Medulla oblongata (tissue), 1 donor: ENCODE measurements at regions not wholly inside any gene's neighbourhood (a gene's known extent, or its start where the extent isn't known, plus 50 kb on each side); places are given as distances from the start of the nearest gene placed in this dataset.
"Not testable (repeated sequence)": the region's sequence is repeated elsewhere in the genome, so short reads cannot be mapped to it uniquely, and the experiment has no call there.

ENCODE experiments used
- DNase-seq: peaks from one replicate; pipeline ENCODE4 v3.0.0-alpha.2; 2015; ENCODE audit errors: extremely low spot score

GRCh38 chr17:22131740-22132139 lies 439.4 kb downstream of the KCNJ18 start:
- no peak for DNase-seq

DNA sequence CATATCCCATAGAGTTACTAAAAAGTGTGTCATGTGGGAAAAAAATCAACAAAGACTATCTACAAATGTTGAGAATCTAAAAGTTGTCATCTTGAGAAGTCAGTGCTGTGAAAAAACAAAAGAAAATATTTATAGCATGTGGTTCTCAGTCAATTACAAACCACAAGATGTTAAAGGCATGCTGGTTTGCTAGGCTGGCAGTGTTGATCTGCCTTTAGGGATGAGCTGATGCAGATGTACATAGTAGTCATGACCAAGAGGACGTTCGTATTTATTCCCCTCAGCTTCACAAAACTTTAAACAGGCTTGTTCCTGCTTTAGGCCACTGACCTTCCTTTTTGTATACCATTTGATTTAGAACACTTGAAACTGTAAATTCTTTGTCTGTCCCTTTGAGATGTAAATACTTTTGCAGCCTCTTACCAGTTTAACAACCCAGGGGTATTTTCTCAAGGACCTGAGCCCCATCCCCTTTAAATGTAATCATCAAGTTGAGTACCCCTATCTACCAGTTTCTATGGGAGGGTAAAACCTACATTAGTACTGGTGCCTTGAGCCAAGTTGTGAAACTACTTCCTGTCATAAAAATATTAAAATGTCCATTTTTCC lies 446.6 kb downstream of the KCNJ18 start:
- DNase-seq: no peak

- DNase-seq: no peak
Observed at GRCh38 chr17:22142091-22142490, 449.8 kb downstream of the KCNJ18 start.

- DNase-seq: no peak
Observed at GRCh38 chr17:22145605-22146178, 453.4 kb downstream of the KCNJ18 start.

DNA sequence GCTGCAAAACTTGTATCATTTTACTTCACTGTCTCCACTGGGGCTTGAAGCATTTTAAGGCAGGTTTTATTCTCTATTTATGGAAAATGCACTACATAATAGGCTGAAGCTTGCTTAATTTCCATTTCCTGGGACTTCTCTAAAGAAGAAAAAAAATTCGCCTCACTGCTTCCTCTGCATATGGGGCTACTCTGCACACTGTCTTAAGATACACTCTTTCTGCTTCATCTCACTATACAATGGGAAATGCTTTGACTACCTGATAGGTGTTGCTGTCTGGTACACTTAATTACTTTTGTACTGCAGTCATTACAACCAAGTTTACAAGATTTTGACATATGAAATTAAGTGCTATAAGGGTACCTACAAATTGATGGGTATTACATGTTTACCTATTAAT lies 466.0 kb downstream of the KCNJ18 start:
- DNase-seq: no peak

DNA sequence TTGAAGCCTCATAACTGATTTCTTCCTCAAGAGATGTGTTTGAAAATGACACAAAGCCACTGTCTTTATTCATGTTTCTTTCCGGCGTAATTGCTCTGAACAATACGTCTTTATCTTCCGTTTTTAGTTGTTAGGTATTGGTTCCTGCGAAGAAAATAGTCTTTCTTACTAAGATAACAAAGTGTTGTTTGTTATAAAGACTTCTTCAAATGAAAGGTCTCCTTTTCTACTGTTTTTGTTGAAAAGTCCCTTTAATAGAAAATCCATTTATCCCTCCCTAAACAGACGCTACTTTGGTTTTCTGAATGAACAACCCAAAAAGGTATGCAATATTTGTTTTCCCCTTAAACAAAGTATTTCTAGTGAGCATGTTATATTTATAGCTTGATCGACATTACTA lies 469.1 kb downstream of the KCNJ18 start:
- DNase-seq: no peak

GRCh38 chr17:22171631-22172030 lies 479.3 kb downstream of the KCNJ18 start:
- no peak for DNase-seq

GRCh38 chr17:22193113-22193512 lies 500.8 kb downstream of the KCNJ18 start:
- no peak for DNase-seq

DNA sequence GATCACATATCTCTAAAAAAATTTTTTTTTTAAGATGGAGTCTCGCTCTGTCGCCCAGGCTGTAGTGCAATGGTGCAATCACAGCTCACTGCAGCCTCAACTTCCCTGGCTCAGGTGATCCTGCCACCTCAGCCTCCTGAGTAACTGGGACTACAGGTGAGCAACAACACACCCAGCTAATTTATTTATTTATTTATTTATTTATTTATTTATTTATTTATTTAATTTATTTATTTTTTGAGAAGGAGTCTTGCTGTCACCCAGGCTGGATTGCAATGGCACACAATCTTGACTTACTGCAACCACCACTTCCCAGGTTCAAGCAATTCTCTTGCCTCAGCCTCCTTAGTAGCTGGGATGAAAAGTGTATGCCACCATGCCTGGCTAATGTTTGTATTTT lies 507.9 kb downstream of the KCNJ18 start:
- DNase-seq: not testable (repeated sequence)

DNA sequence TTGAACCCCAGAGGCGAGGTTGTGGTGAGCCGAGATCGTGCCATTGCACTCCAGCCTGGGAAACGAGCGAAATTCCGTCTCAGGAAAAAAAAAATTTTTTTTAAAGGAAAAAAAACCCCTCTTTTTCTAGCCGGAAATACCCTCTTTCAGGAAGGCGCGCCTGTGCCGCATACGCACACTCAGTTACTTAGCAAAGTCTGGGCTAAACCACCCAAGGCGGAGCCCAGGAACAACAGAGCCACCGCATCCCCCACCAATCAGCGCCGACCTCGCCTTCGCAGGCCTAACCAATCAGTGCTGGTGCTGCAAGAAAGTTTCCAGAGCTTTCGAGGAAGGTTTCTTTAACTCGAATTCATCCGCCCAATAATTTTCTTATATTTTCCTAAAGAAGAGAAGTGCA lies 510.4 kb downstream of the KCNJ18 start:
- DNase-seq: no peak

DNA sequence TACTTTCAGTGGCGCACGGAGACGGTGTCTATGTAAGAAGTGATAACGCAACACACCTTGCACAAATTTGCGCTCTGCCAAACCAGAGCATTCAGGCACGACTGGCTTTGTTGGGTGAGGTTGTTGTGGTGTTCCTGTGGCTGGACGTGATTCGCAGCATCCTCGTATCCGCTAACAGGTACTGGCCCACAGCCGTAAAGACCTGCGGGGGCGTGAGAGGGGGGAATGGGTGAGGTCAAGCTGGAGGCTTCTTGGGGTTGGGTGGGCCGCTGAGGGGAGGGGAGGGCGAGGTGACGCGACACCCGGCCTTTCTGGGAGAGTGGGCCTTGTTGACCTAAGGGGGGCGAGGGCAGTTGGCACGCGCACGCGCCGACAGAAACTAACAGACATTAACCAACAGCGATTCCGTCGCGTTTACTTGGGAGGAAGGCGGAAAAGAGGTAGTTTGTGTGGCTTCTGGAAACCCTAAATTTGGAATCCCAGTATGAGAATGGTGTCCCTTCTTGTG lies 510.9 kb downstream of the KCNJ18 start:
- DNase-seq: no peak

DNA sequence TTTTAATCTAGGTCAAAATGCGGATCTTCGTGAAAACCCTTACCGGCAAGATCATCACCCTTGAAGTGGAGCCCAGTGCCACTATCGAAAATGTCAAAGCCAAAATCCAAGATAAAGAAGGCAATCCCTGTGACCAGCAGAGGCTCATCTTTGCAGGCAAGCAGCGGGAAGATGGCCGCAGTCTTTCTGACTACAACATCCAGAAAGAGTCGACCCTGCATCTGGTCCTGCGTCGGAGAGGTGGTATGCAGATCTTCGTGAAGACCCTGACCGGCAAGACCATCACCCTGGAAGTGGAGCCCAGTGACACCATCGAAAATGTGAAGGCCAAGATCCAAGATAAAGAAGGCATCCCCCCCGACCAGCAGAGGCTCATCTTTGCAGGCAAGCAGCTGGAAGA lies 511.8 kb downstream of the KCNJ18 start:
- not testable (repeated sequence) for DNase-seq

- DNase-seq: not testable (repeated sequence)
Observed at GRCh38 chr17:22210212-22210611, 517.9 kb downstream of the KCNJ18 start.

DNA sequence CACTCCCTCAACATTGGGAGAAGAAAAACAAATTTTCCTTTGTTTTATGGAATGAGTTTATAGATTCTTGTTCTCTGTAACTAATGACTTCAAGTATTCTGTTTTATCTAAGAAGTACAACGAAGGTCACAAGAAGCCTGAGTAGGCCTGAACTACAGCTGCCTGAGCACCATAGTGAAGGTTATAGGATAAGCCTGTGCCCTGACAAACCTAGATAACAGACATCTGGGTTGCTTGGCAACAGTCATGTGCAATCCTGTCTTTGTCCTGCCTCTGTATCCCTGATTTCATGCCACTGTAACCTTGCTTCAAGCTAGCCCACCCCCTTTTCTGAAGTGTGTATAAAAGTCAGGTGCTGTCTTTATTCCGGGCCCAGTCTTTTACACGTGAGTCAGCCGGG lies 520.8 kb downstream of the KCNJ18 start:
- DNase-seq: not testable (repeated sequence)

DNA sequence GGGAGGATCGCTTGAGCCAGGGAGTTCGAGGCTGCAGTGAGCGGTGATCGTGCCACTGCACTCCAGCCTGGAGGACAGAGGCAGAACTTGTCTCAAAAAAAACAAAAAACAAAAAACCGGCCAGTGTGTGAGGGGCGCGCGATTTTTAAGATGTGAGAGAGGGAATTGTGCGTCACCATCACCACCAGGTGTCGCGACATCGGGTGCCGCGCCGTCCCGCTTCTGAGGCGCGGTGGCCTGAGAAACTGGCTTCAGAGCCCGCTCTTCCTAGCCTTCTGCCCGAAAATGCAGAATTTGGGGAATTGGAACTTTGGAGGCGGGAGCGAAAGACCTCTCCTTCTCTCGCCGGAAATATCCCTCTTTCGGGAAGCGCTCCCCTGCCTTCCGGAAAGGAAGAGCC lies 524.8 kb downstream of the KCNJ18 start:
- DNase-seq: no peak

DNA sequence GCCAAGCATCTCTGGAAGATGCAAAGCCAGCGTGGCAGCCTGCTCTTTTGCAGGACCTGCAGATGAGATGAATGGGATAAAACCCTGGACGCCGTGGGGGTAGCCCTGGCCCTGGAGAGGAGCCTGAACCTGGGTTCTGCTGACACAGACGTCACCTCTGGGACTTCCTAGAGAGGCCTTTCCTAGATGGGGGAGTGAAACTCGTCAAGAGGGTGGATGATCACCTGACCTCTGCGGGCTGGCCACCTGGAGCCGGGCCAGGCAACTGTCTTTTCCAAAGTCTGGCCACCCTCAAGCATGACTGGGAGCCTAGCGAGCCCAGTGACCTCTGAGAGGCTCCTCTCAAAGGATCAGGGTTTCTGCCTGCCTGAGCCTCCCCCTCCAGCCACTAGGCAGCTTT lies 529.0 kb downstream of the KCNJ18 start:
- no peak for DNase-seq

GRCh38 chr17:22226477-22226876 lies 534.2 kb downstream of the KCNJ18 start:
- not testable (repeated sequence) for DNase-seq

GRCh38 chr17:22226932-22227331 lies 534.6 kb downstream of the KCNJ18 start:
- DNase-seq: not testable (repeated sequence)

DNA sequence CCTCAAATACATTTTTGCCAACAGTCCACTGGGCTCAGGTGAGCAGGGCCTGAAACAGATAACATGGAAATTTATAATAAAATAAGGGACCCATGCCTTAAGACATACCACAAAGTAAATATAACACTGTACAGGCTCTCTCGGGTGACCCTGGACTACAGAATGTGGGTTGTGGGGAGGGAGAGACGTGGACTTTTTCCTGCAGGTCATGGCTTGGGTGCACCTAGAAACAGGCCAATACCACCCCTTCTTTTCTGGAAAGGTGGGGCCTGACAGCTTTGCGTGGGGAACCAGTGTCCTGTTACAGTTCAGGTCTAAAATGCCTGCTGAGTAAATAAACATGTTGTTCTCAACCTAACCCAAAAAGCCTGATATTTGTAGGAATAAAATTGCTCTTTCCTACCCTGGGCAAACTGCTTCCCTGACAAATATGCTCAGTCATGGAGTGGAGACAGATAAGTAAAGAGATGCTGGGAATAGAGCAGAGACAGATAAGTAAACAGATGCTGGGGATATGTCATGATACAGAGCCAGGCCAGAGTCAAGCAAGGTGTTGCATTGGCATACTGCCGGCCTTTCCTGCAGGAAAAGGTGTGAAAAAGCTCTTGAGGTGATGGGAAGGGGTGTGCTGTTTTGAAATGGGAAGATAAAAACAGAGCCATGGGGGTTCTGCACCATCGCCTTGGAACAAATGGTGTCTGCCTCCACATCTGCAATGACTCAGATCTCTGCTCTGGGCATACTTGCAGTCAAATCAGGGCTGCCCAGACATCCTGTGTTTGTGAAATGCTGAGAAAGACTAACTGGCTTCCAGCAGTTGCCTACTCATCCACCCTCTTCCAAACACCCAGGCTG lies 535.6 kb downstream of the KCNJ18 start:
- not testable (repeated sequence) for DNase-seq

GRCh38 chr17:22229821-22230220 lies 537.5 kb downstream of the KCNJ18 start:
- not testable (repeated sequence) for DNase-seq

DNA sequence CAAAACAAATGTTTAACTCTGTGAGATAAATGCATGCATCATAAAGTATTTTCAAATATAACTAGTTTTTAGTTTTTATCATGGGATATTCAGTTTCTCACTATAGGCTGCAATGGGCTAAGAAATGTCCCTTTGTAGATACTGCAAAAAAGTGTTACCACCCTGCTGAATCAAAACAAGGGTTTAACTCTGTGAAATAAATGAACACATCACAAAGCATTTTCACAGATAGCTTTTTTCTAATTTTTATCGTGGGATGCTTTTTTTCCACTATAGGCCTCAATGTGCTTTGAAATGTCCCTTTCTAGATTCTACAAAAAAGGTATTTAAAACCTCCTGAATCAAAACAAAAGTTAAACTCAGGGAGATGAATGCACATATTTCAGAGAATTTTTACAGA lies 541.1 kb downstream of the KCNJ18 start:
- DNase-seq: no peak

- no peak for DNase-seq
Observed at GRCh38 chr17:22242472-22242871, 550.1 kb downstream of the KCNJ18 start.

GRCh38 chr17:22251498-22251897 lies 559.2 kb downstream of the KCNJ18 start:
- DNase-seq: no peak
